DMS153 (cell line): ENCODE measurements at regions not wholly inside any gene's neighbourhood (a gene's known extent, or its start where the extent isn't known, plus 50 kb on each side); places are given as distances from the start of the nearest gene placed in this dataset.

ENCODE experiments used
- DNase-seq: peaks from one replicate; lab custom pipeline; 2025; lab: John Stamatoyannopoulos, UW

GRCh38 chr13:86946734-86947133 lies 724.4 kb upstream of the SLITRK5 start:
- no peak for DNase-seq

DNA sequence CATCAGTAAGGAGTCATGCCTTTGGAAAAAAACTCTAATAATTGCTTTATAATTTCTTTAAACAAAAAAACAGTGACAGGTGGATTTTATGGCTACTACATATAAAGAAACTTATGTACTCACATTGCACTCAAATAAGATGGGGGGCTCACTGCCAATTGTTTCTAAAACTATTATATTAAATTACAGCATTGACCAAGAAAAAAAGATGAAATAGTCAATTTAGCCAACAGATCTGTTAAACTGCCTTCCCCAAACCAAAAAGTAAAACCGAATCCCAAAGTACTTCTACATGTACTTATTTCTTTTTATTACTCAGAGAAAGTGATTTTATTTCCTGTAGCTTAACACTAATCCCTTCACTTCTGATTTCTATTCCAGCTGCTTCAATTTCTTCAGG lies 716.8 kb upstream of the SLITRK5 start:
- DNase-seq: no peak

DNA sequence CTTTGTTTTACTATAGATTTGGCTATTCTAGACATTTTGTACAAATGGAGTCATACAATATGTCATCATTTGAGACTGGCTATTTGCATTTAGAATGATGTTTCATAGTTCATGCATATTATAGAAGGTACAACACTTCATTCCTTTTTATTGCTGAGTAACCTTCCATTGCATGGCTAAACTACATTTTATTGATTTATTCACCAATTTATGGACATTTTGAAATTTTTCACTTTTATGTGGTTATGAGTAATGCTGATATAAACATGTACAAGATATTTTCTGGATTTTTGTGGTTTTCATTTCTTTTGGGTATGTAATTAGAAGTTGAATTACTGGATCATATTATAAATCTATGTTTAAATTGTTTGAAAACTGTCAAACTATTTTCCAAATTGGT lies 710.3 kb upstream of the SLITRK5 start:
- DNase-seq: no peak

- DNase-seq: no peak
Observed at GRCh38 chr13:86974251-86974994, 696.7 kb upstream of the SLITRK5 start.

GRCh38 chr13:86974995-86975328 lies 696.2 kb upstream of the SLITRK5 start:
- no peak for DNase-seq

GRCh38 chr13:86976521-86977324 lies 694.4 kb upstream of the SLITRK5 start:
- no peak for DNase-seq

DNA sequence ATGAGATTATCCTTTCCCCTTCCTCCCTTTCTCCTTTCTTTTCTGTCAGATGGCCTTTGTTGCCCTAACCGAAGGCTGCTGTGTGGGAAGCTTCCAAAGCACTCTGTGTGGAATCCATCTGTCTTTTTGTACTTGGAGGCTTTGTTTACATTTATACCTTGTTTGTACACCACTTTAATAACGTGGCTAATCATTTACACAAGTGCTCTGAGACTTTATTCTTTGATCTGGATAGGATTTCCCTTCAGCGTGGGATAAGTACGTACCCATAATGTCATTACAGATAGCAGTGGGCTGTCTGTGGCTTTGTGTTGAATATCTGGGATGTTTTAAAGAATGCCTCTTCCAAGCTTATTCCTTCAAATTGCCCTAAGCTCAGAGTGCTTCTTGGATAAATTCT lies 684.7 kb upstream of the SLITRK5 start:
- DNase-seq: peak; percentile 61

- no peak for DNase-seq
Observed at GRCh38 chr13:86992251-86992650, 678.9 kb upstream of the SLITRK5 start.

DNA sequence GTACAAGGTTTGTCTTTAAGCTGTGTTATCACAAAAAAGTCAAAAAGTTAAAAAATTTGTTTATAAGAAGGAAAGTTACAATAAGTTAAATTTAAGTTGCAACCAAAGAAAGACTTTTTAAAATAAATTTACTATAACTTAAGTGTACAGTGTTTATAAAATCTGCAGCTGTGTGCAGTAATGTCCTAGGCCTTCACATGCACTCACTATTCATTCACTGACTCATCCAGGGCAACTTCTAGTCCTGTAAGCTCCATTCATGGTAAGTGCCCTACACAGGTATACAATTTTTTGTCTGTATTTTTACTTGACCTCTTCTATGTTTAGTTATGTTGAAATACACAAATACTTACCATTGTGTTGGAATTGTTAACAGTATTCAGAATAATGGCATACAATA lies 667.9 kb upstream of the SLITRK5 start:
- DNase-seq: no peak

DNA sequence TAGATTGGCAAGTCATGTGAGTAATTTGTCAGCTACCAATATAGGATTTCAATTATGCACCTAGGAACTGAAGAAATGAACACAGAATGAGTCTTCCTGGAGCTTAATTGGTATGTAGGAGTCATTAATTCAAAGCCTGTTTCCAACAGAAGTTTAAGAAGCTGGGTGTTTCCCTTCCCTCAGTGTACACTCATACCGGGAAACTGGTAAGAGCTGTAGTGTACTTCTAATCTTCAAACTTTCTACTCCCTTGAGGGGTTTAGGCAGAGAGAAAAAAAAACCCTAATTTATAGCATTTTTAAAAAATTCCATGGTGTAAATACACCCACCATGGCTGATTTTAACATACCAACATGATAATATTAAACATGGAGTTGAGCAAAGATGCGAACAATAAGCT lies 665.7 kb upstream of the SLITRK5 start:
- DNase-seq: no peak

GRCh38 chr13:87035526-87035925 lies 635.6 kb upstream of the SLITRK5 start:
- no peak for DNase-seq

DNA sequence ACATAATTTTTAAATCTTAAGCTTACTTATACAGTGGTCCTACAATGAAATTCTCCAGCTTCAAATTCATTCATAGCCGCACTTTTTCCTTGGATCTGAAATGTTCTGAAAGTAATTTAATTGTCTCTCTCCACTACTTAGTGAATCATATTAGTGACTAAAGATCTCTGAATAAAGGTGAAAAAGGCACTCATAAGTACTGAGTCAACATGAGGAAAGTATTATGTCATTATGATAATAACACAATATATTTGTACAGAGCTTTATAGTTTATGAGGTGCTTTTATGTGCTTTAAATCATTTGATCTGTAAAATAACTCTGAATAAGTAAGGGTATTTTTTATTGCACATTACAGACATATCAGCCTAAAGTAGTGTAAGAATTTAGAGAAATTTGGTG lies 628.2 kb upstream of the SLITRK5 start:
- no peak for DNase-seq

- no peak for DNase-seq
Observed at GRCh38 chr13:87052731-87053130, 618.4 kb upstream of the SLITRK5 start.

GRCh38 chr13:87057807-87058520 lies 613.2 kb upstream of the SLITRK5 start:
- no peak for DNase-seq

DNA sequence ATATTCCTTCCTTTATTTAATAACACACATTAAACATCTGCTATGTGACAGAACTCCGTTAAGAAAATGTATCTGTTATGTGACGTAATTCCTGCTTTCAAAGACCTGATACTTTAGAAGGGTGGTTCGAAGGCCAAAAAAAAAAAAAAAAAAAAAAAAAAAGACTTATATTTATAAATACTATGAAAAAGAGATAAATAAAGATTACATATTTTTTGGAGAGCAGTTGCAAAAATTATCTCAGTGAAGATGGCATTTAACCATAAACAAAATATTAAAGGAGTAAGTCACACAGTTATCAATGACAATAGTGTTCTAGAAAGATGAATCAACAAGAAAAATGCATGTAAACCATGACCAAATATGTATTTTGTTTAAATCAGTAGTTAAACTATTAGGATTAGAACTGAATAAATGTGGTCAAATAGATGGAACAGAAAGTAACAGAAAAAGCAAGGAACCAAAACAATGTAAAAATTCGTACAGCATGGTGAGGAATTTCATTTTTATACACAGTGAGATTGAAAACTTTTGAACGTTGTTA lies 612.3 kb upstream of the SLITRK5 start:
- no peak for DNase-seq

- DNase-seq: no peak
Observed at GRCh38 chr13:87078947-87079795, 592.0 kb upstream of the SLITRK5 start.

GRCh38 chr13:87080100-87080779 lies 590.9 kb upstream of the SLITRK5 start:
- no peak for DNase-seq

DNA sequence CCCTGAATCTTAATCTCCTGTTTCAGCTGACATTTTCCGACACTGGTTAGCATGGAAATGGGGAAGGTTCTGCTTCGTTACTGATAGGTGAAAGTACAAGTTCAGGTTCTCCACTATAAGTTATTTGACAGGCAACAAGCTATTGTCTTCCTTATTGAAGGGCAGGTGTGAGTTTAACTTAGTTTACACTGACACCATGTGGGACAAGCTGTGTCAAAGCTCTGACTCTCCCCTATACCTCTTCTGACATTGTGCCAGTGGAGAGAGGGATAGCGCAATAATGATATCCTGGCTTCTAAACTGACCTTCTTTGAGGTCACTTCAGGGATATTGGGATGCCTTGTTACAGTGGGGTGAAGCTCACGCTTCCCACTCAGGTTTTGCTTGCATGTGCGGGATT lies 587.0 kb upstream of the SLITRK5 start:
- no peak for DNase-seq

- no peak for DNase-seq
Observed at GRCh38 chr13:87087741-87088140, 583.4 kb upstream of the SLITRK5 start.

- no peak for DNase-seq
Observed at GRCh38 chr13:87089391-87089790, 581.8 kb upstream of the SLITRK5 start.

DNA sequence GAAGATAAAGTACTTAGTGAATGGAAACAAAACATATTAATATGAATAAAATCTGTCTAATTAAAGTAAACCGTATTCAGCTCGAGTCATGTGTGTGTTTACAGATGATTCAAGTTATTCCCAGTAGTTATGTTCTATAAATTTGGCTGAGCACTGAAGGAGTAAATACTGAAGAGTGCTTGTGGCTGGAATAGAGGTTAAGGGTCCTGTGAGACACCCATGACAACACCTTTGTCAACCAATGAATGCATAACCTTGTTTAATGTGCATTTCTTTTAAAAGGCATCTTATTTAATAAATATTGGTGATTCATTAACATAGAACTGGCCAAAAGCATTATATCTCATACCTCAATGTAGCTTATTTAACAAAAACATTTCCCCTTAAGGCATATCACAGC lies 577.8 kb upstream of the SLITRK5 start:
- DNase-seq: no peak
